GM20431 (cell line): ENCODE measurements at regions not wholly inside any gene's neighbourhood (a gene's known extent, or its start where the extent isn't known, plus 50 kb on each side); places are given as distances from the start of the nearest gene placed in this dataset.

Experiments used
- in situ Hi-C: fragments of 300-500 bp; cut with MseI, MboI; formaldehyde crosslinking; loops from one replicate; pipeline ENCODE4 v1.15.0; 2020; ENCODE audit warnings: low sequenced_read_pairs; ENCODE audit not compliant: unreplicated experiment

DNA sequence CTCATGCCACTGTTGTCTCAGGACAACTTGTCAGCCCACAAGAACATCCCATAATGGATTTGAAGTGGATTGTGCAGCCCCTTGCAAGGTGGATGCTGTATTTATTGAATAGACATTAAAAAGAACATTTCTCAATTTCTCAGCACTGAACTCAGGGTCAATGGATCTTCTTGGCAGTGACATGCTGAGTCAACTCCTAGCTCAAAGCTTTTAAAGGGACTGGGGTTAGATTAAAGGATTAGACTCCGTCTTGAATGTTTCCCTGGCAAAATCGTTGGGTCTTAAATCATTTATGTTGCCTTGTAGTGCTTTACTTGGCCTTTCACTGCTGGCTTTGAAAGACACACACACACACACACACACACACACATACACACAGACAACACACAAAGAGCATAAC, 221.6 kb upstream of the PBX1 start:
- in situ Hi-C loops, result no loop called here

DNA sequence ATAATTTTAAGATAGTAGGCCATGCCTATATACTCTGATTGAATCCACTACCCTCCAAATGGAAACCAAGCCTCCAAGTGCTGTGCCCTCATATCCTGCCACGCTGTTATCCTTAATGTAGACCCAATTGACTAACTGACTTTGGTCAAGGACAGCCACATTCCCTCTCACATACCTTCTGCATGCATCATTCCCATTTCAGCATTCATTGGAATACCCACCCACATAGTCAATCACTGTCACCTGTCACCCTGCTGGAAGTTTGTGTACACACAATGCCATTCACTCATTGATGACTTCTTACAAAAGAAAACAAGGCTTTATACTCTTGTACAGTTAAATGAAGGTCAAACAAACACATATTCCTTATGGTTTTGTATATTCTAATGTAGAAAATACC, 221.1 kb upstream of the PBX1 start:
- in situ Hi-C loops, result no loop called here

DNA sequence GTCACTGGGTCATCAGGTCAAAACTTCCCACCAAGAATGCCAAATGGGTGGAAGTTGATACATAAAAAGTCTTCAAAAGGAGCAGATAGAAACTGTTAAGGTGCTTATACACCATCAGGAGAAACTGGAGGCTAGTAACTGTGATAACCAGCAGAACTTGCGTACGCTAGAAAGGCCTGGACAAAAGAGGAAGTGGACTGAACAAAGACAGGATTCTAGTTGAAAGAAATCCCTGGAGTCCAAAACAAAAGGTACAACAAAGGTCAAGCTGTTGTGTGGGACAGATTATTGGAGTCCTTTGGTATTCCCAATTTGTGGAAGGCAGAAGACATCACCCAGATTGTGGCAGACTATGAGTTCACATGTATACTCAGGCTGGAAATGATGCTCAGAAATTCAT, 215.8 kb upstream of the PBX1 start:
- in situ Hi-C loops, result no loop called here

DNA sequence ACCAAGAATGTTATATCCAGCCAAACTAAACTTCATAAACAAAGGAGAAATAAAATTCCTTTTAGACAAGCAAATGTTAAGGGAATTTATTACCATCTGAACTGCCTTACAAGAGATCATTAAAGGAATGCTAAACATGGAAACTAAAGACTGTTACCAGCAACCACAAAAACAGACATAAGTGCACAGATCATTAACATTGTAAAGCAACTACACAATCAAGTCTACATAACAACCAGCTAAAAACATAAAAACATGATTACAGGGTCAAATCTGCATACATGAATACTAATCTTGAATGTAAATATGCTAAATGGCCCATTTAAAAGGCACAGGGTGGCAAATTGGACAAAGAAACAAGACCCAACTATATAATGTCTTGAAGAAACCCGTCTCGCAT, 211.0 kb upstream of the PBX1 start:
- in situ Hi-C loops, result no loop called here

DNA sequence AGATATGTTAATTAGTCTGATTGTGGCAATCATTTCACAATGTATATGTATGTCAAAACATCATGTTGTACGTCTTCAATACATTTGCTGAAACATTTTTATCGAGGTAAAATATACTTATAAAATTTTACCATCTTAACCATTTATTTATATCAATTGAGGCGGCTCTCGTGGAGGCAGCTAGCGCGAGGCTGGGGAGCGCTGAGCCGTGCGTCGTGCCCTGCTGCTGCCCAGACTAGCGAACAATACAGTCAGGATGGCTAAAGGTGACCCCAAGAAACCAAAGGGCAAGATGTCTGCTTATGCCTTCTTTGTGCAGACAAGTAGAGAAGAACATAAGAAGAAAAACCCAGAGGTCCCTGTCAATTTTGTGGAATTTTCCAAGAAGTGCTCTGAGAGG, 202.5 kb upstream of the PBX1 start:
- in situ Hi-C loops, result no loop called here

DNA sequence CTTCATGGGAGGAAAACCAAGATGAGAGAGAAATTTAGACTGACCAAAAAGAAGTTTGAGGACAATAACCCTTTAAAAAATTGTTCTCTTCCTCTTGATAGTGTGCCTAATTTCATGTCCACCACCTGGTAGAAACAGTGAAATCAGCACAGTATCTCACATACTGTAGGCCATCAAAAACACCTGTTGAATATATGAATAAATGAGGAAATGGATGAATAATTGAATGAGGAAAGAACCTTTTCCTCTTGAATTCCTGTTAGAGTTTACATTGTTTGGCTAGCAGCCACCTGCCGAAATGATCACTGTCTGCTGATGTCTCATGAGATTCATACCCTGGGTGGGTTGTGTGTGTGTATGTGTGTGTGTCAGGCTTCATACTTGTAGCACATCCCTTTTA, 198.7 kb upstream of the PBX1 start:
- in situ Hi-C loops, result no loop called here

DNA sequence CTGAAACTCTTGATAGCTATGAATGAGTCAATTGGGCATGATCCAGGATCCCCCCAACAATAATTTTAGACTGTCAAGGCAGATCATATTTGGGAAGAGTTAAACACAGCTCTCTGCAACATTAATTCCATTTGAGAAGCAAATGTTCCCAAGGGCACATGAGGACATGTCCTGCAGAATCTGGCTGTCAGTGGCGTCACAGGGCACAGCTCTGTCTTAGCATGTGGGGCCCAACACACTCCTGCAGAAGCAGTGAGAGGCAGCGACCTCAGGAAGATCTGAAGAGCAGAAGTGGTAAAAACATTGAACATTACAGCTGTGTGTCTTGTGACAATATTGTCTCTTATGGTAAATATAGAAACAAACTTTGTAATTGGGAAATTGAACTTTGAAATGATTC, 197.1 kb upstream of the PBX1 start:
- in situ Hi-C loops, result no loop called here

DNA sequence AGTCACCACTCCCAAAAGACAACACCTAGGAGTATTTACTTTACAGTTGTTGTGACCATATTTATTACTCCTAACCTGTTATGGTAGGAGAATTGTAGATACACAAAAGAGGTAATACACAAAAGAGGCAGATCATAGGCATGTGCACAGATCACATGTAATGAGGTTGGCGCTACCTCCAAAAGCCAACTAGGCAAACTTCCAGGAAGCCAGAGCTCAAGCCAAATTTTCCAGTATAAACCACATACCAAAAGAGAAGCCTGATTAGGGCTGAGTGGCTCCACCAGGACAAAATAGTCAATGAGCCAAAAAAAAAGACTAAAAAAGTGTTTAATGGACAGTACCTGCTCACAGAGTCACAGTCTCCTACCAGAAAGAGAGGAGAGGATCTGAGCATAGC, 195.0 kb upstream of the PBX1 start:
- in situ Hi-C loops, result no loop called here

DNA sequence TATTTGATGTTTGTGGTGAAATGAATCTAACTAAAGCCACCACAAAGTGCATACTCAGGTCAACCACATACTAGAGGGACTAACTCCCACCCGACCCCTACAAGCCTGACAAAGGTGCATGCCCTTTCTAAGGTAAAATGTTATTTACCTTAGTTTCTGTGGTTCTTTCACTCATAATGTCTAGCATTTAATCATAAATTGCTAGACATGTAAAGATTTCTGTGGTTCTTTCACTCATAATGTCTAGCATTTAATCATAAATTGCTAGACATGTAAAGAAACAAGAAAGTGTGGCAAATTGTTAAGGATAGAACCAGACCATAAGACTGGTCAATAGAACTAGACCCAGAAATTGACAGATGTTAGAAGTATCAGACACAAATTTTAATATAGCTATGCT, 193.0 kb upstream of the PBX1 start:
- in situ Hi-C loops, result no loop called here

DNA sequence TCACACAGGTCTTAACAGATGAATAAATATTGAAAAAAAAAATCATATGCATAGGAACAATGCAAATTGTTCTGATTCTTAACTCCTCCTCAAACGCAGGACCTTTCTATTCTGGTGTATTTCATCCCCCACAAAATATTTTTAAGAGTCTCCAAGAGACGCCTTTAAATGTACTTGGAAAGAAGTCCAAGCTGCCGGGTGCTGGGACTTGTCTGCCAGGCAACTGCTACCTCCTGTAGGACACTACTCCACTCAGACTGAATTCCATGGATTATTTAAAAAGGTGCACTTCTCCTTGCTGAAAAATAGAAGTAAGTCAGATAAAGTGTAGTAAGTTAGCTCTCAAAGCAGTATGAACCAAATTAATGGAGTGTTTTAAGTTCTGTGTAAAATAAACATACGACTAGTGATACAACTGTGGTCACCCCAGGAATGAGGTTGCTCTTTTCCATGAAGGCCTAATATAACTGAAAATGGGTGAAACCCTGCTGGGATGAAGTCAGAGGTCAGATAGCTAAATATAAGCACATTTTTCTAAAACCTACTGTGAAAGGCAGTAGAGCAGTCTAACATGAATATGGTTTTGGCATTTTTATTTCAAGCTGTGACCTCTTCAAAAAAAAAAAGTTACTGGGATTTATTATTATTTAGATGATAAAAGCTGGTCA, 189.2 kb upstream of the PBX1 start:
- in situ Hi-C loops, result no loop called here

DNA sequence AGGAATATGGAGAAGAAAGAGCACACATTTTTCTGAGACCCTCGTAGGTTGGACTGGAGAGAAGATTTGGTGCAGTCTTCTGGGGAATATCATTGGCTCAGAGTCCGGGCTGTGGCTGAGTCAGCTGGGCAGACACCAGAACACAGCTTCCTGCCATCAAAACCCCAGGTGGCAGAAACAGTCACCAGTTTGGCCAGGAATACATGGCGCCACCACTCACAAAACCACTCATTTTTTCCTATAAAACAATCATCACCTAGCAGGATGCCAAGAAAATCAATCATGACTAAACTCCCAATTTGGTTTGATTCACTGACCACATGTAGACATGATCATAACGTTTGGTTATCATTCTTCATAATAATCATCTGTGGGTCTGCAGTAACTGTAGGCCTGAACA, 178.1 kb upstream of the PBX1 start:
- in situ Hi-C loops, result no loop called here

DNA sequence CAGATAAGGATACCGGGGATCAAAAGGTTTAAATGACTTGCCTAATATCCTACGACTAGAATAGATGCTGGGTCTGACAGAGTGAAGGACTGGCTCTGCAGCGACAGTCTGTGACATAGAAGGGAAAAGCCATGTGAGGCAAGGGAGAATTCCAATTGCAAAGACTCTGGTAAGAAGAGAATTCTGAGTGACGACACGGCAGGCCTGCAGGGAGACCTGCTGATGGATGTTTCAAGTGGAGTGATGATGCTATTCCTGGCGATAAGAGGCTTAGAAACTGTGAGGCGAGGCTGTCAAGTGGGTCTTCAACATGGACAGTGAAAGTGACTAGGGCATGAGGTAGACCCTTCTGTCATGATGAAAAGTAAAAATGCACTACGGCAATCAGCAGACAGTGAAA, 176.6 kb upstream of the PBX1 start:
- in situ Hi-C loops, result no loop called here

DNA sequence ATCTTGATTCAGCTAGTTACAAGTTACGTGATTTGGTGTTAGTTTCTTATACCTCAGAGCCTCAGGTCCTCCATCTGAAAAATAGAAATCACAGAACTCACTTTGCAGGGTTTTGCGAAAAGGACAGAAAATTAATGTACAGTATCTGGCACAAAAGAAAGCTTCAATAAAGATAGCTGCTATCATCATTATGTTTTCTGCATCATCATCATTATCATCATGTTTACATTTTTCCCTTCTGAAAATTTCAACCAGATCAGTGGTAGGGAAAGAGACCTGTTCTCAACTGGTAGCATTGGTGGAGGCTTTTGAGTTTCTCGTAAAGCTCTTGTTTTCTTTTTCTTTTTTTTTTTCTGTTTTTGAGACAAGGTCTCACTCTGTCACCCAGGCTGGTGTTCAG, 174.7 kb upstream of the PBX1 start:
- in situ Hi-C loops, result no loop called here

DNA sequence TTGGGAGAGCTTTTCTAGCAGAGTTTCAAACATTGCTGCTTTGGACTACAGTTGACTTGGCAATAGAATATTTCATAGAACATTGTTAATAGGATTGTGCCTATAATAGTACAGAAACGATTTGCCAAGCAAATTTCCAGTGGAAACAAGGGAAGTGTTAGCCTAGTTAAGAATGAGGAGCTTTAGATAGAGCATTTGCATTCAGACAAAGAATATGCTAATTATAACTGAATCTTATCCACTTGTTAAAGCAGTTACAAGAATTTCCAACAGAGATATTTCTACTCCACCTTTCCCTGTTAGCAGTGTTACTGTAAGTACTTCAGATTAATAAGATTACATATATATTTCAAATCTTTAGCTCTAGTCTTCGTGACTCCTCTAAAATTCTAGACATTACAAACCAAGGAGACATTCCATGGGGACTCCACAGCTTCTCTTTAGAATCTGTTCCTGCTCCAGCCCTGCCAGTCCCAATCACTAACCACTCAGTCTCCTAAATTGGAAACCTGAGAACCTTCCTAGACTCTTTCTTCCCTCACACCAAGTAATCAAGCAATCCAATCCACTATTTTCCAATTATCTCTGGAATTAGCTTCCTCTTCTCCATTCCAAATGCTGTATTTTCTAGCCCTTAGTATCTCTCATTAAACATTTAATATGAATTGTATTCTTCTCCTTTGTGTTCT, 141.8 kb upstream of the PBX1 start:
- in situ Hi-C loops, result no loop called here

DNA sequence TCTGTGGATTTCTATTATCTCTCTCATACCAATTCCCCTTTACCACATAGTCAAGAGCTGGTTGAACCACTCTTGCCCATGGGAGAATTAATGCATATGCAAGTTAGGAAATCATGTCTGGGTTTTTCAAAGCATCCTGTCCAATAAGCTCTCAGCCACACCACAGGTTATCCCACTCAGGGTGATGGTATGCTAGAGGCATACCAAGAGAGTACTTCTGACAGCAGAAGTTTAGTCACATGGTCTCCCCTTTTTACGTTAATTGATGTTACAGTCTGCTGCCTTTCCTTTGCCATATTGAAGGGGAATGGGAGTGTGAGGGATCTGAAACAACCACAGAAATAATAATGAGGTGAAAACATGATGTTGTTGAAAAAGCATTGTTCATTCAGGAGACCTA, 135.8 kb upstream of the PBX1 start:
- in situ Hi-C loops, result no loop called here

DNA sequence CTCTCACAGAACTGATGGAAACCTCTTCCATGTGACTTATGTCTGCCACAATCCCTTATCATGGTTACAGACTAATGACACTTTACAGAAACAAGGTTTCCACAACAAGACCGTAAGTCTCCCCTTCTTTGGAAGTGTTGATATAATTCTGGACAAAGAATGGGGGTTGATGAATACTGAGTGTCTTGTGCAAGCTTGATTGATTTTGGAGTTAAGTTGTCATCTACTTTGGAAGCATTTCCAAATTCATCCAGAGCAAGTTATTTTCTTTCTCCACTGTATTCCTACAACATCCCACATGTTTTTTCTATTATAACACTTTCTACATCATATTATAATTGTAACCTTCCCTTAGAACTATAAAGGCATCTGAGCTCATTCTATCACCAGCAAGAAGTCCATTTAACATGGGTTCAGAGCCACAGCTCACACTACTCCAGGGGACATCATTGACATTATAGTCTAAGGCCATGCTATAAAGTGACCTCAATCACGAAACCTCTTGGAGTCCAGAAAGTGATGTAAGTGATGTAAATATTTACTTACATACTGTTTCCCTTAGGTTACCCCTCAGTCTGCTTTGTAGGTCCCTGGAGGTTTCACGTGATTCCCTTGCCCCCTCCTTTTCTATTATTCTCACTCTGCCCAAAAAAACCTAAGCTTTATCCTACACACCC, 125.7 kb upstream of the PBX1 start:
- in situ Hi-C loops, result no loop called here

DNA sequence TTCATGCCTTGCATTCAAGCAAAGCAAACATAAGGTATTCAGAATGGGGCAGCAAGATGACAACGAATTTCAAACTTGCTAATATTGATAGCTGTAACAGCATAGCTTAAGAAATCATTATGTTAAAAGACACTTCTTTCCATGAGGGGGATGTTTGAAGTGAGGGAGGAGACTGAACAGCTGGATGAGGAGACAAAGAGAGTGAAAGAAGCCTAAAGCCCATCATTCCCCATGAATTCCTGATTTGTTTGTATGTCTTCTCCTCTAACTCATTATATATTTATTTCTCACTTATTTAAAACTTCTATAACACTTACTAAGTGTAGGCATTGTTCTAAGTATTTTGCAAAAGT, 125.2 kb upstream of the PBX1 start:
- in situ Hi-C loops, result no loop called here

DNA sequence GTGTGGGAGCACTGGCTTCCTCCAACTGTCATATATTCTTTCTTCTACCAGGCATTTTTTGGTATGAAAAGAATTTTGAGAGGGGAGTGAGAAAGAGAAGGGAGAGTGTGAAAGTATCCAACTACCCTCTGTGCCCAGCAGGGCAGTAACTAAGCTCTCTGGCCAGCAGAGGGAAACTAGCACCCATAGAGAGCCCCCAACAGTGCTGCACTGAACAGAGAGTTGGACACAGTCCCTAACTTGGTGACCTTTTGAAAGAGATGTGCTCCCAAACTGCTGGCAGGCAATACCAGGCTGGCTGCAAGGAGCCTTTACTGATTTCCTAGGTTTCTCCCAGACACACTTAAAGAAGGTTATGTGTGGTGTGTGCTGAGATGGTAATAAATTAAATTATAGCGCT, 118.8 kb upstream of the PBX1 start:
- in situ Hi-C loops, result no loop called here

DNA sequence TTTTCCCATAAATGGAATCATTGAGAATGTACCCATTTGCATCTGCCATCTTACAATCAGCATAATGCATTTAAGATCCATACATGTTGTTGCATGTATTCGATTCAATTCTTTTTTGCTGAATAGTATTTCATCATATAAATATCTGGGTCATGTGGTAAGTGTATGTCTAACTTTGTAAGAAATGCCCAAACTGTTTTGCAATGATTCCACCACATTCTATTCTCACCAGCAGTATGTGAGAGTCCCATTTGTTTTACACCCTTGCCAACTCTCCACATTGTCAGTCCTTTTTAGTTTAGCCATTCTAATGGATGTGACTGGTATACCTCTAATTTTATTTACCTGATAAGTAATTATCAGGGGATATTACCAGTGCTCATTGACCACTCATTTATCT, 115.8 kb upstream of the PBX1 start:
- in situ Hi-C loops, result no loop called here

DNA sequence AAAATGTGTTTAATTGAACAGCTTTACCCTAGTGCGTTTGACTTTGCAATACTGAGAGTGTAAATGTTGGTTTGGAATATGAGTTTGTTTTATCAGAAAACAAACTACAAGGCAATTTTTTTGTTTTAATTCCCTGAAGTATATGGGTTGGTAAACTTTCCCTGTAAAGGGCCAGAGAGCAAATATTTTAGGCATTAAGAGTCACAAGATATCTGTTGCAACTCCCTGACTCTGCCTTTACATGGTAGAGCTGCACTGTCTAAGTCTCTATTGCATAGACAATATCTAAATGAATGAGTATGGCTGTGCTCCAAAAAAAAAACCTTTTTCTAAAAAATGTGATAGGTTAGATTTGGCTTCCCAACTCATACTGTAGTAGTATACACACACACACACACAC, 115.1 kb upstream of the PBX1 start:
- in situ Hi-C loops, result no loop called here

DNA sequence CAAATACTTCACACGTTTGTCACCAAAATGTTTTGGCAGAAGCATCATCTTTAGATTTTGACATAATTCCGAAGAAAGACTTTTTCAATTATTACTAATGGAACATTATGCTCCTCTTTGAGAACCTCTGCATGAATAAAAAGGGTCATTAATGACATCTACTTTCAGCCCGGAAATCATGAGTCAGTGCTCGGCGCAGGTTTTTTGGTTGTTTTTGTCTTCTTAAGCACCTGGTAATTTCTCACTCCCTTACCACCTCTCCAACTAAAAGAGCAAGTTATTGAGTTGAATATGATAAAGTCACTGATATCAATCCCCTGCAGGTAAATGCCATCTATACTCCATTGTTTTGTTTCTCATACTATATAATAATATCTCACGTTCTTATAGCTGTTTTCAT, 113.0 kb upstream of the PBX1 start:
- in situ Hi-C loops, result no loop called here

DNA sequence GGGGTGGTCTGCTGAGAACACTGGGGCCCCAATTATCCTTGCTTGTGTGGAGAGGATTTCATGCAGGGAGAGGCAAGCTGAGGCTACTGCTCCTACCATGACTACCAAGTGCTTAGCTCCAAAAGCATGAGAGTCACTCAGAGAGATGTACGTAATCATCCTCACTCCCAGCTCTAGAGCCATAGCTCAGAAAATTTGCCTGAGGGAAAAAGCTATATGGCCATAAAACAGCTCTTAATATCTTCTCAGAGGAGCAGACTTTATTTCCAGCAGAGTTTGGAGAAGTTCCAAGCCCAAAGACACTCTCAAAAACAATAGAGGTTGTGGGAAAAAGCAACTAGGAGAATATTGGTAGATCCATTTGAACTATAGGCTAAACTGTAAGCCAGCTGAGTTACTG, 106.4 kb upstream of the PBX1 start:
- in situ Hi-C loops, result no loop called here
